ENCODE measurements at regions not wholly inside any gene's neighbourhood (a gene's known extent, or its start where the extent isn't known, plus 50 kb on each side); places are given as distances from the start of the nearest gene placed in this dataset.

DNA sequence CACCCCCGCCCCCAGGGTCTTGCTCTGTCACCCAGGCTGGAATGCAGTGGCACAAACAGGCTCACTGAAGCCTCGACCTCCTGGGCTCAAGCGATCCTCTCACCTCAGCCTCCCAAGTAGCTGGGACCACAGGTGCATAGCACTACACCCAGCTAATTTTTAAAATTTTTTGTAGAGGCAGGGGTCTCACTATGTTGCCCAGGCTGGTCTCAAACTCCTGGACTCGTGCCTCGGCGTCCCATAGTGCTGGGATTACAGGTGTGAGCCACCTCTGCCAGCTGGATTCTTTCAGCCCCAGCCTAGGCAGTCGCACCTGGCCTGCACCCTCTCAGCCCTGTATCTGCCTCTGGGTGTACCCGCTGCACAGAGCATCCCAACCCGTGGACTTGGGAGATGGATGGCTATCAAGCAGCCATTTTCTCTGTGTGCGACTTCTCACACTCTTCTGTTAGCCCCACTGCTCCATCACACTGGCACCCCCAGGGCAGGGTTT lies 166.4 kb upstream of the HAAO start:
- Mint-ChIP-seq H3K36me3 (ENCODE audit: insufficient read depth) (no peaks in the 10 kb centered on the region), H3K4me3 (no peak overlapping the region), H3K27ac (no peak overlapping the region), H3K27me3 (peaks cover 13 to 37% of the 10 kb centered on the region in 2 donors), H3K9me3 (no peaks in the 10 kb centered on the region), H3K4me1 (ENCODE audit: low read depth in 2 of 2) (peaks cover 0 to 6% of the 10 kb centered on the region in 2 donors)
- ATAC-seq (replicated peaks) (no peak), DNase-seq (no peak)

DNA sequence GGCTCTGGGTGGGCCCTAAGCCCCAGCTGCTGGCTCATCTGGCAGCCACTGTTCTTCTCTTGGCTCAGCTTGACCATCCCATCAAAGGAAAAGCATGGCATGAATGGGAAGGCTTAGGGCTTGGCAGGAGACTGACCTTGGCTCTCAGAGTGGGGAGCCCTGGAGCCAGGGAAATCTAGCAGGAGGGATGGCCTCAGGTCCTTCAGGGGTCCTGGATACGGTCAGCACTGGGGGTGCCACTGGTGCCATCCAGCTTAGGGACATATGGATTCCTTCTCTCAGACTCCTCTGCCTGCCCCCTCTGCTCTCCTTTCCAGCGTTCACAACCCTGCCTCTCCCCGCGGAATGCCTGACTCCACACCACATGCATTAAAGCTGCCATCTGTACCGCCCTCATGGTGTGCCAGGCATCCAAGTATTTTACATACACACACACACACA lies 165.5 kb upstream of the HAAO start:
- Mint-ChIP-seq H3K9me3 (no peaks in the 10 kb centered on the region), H3K27me3 (peaks cover 9 to 35% of the 10 kb centered on the region in 2 donors), H3K4me1 (ENCODE audit: low read depth in 2 of 2) (peaks cover 0 to 3% of the 10 kb centered on the region in 2 donors), H3K36me3 (ENCODE audit: insufficient read depth) (no peaks in the 10 kb centered on the region), H3K4me3 (no peak overlapping the region), H3K27ac (no peak overlapping the region)
- DNase-seq (no peak), ATAC-seq (replicated peaks) (no peak)

DNA sequence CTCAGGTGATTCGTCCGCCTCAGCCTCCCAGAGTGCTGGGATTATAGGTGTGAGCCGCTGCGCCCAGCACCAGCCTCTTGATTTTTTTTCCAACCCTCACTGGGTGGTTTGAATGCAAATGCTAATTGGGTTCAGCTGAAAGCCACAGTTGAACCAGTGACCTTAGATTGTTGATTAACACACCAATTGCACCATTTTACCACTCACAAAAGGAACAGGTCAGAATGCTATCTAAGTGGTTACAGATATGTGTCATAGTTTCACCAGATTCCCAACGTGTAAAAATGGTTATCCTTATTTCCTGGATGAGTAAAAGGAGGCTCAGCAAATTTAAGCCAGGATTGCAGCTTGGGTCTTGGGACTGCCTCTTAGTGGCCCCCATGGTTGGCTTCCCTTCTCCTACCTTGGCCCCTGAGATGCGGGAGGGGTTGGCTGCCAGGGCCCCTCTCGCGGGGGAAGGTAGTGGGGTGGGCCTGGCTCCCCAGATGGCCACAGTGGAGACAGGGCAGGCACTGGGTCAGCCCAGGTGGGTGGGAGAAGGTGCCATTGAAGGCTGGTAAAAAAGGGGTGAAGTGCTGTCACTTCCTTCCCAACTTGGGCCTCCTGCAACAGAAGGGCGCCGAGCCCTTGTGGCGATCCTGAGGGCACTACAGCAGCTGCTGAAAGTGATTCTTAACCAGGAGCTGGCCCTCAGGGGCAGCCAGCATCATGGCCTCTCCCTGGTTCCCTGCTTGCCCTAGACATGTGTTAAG lies 164.9 kb upstream of the HAAO start:
- no peak overlapping the region for H3K4me3 Mint-ChIP-seq

DNA sequence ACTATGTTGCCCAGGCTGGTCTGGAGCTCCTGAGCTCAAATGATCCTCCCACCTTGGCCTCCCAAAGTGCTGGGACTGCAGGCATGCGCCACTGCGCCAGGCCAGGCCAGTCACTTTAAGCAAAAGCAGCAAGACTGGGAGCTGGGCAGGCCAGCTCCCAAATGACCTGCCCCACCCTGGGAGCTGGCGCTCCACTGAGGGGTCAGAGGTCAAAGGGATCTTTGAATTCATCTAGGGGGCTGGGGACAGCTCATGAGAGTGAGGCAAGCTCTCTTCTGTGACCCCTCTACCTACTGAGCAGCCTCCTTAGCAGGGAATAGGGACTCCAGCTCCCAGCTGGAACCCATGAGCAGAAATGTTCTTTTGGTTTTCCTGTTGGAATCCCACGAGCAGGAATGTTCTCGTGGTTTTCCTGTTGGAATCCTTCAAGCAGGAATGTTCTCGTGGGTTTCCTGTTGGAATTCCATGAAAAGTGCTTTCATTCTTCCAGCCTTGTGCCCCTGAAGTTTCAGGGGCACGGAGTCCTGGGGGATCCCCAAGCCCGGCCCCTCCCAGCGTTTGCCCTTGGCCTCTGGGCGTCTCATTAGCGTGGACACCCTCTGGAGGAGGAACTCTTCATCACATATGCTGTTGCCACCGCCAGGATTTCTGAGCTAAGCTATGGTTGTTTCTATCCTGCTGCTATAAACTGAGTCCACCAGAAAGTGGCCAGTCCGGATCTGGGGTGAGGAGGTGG lies 162.0 kb upstream of the HAAO start:
- no peaks in the 10 kb centered on the region for H3K9me3 Mint-ChIP-seq
- DNase-seq (no peak), ATAC-seq (replicated peaks) (no peak)
- peaks cover 0 to 10% of the 10 kb centered on the region in 2 donors for H3K27me3 Mint-ChIP-seq
- H3K27ac Mint-ChIP-seq: no peak overlapping the region
- H3K4me3 Mint-ChIP-seq: no peak overlapping the region
- H3K4me1 Mint-ChIP-seq (ENCODE audit: low read depth in 2 of 2): peaks cover 0 to 2% of the 10 kb centered on the region in 2 donors
- no peaks in the 10 kb centered on the region for H3K36me3 Mint-ChIP-seq (ENCODE audit: insufficient read depth)

More for the DNA sequence above, 164.9 kb upstream of the HAAO start:
- Mint-ChIP-seq H3K9me3 (no peaks in the 10 kb centered on the region), H3K27ac (no peak overlapping the region), H3K27me3 (peaks cover 6 to 29% of the 10 kb centered on the region in 2 donors), H3K4me1 (ENCODE audit: low read depth in 2 of 2) (no peaks in the 10 kb centered on the region), H3K36me3 (ENCODE audit: insufficient read depth) (no peaks in the 10 kb centered on the region)
- ATAC-seq (replicated peaks): no peak
- no peak for DNase-seq

DNA sequence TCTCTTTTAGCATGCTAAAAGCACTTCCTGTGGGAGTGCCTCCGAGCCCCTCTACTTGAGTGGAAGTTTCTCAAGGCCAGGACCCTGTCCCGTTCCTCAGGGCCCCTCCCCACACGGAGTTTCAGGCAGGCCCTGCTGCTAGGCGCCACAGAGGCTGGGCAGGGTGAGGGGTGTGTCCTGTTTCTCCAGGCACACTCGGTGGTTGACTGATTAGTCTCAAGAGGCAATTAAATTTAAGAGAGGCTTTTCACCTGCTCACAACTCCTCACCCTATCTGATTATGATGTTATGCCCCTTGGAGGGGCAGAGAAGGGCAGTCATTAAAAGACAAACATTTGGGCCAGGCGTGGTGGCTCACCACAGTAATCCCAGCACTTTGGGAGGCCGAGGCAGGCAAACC lies 160.8 kb upstream of the HAAO start:
- no peaks in the 10 kb centered on the region for H3K27me3 Mint-ChIP-seq
- H3K9me3 Mint-ChIP-seq: no peaks in the 10 kb centered on the region
- ATAC-seq (replicated peaks) (no peak), DNase-seq (no peak)
- H3K27ac Mint-ChIP-seq: no peak overlapping the region
- no peak overlapping the region for H3K4me3 Mint-ChIP-seq
- no peaks in the 10 kb centered on the region for H3K36me3 Mint-ChIP-seq (ENCODE audit: insufficient read depth)
- peaks cover 0 to 2% of the 10 kb centered on the region in 2 donors for H3K4me1 Mint-ChIP-seq (ENCODE audit: low read depth in 2 of 2)

DNA sequence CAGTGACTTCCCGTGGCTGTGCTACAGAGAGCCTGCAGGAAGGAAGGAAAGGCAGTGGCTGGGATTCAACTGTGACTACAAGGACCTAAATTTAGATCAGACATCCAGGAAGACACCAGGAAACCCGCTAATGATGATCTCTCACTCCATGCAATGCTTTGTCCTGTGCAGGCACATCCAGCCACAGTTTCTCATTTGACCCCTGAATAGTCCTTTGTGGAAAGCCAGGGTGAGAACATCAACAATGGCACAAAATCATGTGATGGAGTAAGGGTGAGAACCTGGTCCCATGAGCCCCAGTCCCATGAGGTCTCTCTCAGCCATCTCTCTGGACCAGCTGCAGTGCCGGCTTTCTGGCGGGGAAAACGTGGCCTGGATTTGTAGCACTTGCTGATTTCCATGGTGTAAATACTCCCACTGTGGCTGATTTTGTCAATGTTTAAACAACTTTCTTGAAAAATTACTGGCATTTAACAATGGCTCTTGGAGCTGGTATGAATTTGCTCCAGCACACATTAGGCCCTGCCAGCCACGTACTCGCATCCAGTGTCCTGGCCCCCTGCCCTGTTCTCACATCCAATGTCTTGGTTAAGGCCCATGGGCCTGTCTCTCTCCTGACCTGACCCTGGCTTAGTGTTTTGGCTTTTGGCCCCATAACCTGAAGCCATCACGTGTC lies 159.0 kb upstream of the HAAO start:
- no peaks in the 10 kb centered on the region for H3K36me3 Mint-ChIP-seq (ENCODE audit: insufficient read depth)
- no peaks in the 10 kb centered on the region for H3K9me3 Mint-ChIP-seq
- no peak overlapping the region for H3K4me3 Mint-ChIP-seq
- no peaks in the 10 kb centered on the region for H3K27me3 Mint-ChIP-seq
- no peak overlapping the region for H3K27ac Mint-ChIP-seq
- DNase-seq (no peak), ATAC-seq (replicated peaks) (no peak)
- peaks cover 0 to 5% of the 10 kb centered on the region in 2 donors for H3K4me1 Mint-ChIP-seq (ENCODE audit: low read depth in 2 of 2)

DNA sequence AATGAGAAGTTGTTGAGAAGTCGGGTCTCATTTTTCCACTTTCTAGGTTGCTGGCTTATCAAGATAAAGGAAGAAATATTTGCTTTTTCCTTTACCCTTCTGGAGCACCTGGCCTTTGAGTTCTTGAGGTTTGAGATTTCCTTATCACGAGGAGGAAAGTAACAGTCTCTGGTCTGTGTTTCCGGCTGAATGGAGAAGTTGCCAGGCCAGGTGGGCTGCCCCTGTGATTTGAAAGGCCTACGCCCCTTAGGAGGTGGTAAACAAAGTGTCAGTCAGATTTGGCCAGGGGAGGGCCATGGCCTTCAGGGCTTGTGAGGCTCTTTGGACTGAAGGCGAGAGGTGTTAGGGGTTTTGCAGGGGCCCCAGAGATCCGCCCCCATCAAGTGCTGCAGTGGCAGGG lies 156.7 kb upstream of the HAAO start:
- Mint-ChIP-seq H3K4me3 (no peak overlapping the region), H3K36me3 (ENCODE audit: insufficient read depth) (no peaks in the 10 kb centered on the region), H3K9me3 (no peaks in the 10 kb centered on the region), H3K27me3 (no peaks in the 10 kb centered on the region), H3K27ac (no peak overlapping the region), H3K4me1 (ENCODE audit: low read depth in 2 of 2) (peaks cover 0 to 5% of the 10 kb centered on the region in 2 donors)
- ATAC-seq (replicated peaks) (no peak), DNase-seq (no peak)

DNA sequence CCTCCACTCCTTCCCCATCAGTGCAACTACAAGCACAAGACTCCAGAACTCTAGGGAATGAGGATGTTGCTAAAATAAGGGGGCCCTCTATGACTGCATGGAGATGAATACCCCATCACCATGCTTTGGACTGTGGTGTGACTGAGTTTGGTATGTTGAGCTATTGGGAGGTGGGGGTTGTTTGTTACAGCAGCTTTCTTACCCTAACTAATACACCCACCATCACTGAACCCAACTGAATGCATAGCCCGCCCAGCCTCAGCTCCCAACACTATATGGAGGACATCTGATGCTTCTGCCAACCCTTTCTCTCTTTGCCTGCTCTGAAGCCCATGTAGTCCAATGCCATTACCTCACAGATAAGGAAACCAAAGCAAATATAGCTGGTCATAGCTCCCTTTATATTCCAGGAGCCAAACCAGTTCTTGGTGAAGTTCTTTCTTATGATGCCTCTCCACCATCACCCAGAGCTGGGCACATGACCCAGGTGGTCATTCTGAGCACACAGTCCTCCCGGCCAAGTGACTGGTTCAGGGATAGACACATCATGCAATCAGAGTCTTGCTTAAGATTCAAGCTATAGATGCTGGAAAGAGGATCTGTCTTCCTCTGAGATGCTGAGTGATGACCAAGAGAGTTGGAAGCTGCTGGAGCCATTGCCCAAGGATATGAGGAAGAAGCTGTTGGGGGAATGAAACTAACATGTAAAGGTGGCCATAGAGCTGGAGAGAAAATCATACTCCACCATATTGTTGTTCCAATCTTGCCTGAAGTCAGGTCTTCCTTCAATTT lies 155.6 kb upstream of the HAAO start:
- Mint-ChIP-seq H3K27ac (no peak overlapping the region), H3K4me1 (ENCODE audit: low read depth in 2 of 2) (peaks cover 0 to 5% of the 10 kb centered on the region in 2 donors), H3K4me3 (no peak overlapping the region), H3K9me3 (no peaks in the 10 kb centered on the region), H3K36me3 (ENCODE audit: insufficient read depth) (no peaks in the 10 kb centered on the region), H3K27me3 (no peaks in the 10 kb centered on the region)
- DNase-seq (no peak), ATAC-seq (replicated peaks) (no peak)

DNA sequence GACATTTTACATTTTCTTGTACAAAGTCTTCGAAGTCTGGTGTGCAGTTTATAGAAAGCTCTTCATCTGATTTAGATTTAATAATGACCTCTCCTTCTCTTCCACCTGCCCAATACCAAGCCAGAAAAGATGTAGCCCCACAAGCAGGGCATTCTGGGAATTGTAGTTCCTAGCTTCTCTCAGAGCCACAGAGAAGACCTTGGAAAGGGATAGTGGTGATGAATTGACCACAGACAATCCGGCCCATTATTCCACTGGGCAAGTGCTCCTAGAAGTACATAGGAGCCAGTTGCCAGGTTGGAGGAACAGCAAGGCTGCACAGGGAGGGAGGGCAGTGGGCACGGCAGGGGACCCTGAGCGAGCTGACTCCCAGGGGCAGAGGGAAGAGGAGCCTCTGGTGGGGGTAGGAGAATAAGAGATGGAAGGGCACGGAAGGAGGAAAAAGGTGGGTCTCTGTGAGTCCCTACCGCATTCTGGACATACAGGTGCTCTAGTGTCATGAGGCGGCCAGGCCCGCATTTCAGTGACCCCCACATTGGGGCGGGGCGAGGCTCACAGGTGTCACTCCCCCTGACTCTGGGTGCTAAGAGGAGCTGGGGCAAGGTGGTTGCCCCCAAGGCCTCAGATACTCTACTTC lies 152.5 kb upstream of the HAAO start:
- Mint-ChIP-seq H3K4me1 (ENCODE audit: low read depth in 2 of 2) (peaks cover 0 to 3% of the 10 kb centered on the region in 2 donors), H3K27ac (no peak overlapping the region), H3K36me3 (ENCODE audit: insufficient read depth) (no peaks in the 10 kb centered on the region), H3K4me3 (no peak overlapping the region), H3K9me3 (no peaks in the 10 kb centered on the region), H3K27me3 (no peaks in the 10 kb centered on the region)
- DNase-seq: no peak
- ATAC-seq (replicated peaks): no peak

DNA sequence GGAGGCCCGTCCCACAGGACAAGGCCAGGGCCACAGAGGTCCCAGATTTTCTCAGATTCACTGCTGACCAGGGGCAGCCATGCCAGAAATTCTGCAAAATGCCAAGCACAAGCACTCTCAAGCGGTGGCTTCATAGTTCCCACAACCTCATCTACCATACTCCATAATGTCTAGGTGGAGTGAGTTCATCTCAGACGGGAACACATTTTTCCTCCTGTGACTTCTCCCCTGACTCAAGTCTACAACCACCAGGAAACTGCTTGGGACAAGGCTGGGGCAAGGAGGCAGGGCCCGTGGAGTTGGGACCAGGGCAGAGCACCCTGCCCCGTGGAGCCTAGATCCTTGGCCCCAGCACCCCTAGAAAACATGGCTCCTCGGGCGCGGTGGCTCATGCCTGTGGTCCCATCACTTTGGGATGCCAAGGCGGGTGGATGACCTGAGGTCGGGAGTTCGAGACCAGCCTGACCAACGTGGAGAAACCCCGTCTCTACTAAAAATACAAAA lies 150.7 kb upstream of the HAAO start:
- no peaks in the 10 kb centered on the region for H3K36me3 Mint-ChIP-seq (ENCODE audit: insufficient read depth)
- no peaks in the 10 kb centered on the region for H3K27me3 Mint-ChIP-seq
- no peak overlapping the region for H3K27ac Mint-ChIP-seq
- no peak overlapping the region for H3K4me3 Mint-ChIP-seq
- DNase-seq (no peak), ATAC-seq (replicated peaks) (no peak)
- no peaks in the 10 kb centered on the region for H3K9me3 Mint-ChIP-seq
- peaks cover 0 to 3% of the 10 kb centered on the region in 2 donors for H3K4me1 Mint-ChIP-seq (ENCODE audit: low read depth in 2 of 2)

DNA sequence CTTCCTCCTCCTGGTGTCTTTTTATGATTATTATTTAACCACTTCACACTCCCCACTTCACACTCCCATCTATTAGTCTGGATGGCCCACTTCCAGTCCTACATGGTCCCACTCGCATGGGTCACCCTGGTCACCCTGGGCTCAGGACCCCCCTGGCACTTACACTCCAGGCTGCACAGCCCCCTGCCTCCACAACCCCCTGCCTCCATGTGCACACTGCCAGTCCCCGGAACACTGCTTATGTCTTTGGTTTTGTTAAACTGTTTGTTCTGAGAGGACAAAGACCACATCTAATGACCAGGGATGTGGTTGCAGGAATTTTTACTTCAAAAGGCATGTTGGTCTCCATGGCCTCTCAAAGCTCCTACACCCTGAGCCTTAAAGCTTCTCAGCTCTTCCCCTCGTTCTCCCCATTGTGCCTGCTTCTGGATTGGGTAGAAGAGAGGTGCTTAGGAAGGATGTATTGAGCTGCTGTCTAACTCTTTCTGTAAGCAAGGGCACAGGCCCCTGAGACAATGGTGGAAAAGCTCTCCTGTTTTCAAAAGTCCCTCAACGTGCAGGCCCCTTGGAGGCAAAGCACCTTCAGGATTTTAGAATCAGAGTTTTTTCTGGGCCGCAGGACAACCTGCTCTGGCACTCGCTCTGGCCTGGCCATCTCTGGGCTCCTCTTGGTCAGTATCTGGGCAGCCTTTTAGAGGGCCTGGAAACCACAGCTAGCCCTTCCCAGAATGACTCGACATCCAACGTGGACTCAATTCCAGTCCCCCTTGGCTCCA lies 150.0 kb upstream of the HAAO start:
- no peak overlapping the region for H3K27ac Mint-ChIP-seq

DNA sequence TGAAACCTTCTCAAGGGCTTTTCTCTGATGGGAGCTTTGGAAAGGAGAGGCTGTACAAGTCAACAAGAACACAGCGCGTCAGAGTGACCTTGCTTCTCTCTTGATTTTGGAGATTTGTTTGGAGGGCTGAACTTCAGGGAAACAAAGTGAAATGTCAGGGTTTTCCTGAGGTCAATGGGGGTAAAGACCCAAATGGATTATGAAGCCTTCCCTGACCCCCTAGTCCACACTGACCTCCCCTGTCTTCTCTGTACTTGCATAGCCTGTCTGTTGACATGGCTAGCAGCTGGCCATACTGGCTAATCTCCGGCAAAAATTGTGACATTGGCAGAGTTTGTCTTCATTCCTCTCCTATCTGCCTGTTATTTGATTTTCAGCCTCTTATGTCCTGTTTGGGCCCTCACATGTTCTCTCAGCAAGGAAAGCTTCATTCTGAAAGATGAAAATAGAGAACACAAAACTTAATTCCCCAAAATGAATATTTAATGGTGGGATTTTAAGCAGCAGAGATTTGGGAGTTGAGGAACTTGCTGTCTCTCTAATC lies 149.3 kb upstream of the HAAO start:
- Mint-ChIP-seq H3K4me3 (no peak overlapping the region), H3K36me3 (ENCODE audit: insufficient read depth) (no peaks in the 10 kb centered on the region), H3K27ac (no peak overlapping the region), H3K27me3 (no peaks in the 10 kb centered on the region), H3K4me1 (ENCODE audit: low read depth in 2 of 2) (no peaks in the 10 kb centered on the region), H3K9me3 (no peaks in the 10 kb centered on the region)
- ATAC-seq (replicated peaks) (no peak), DNase-seq (no peak)

More for the DNA sequence above, 150.0 kb upstream of the HAAO start:
- DNase-seq (no peak), ATAC-seq (replicated peaks) (no peak)
- H3K4me3 Mint-ChIP-seq: no peak overlapping the region
- H3K27me3 Mint-ChIP-seq: no peaks in the 10 kb centered on the region
- peaks cover 0 to 3% of the 10 kb centered on the region in 2 donors for H3K4me1 Mint-ChIP-seq (ENCODE audit: low read depth in 2 of 2)
- H3K9me3 Mint-ChIP-seq: no peaks in the 10 kb centered on the region
- no peaks in the 10 kb centered on the region for H3K36me3 Mint-ChIP-seq (ENCODE audit: insufficient read depth)

All from effector memory CD8-positive, alpha-beta T cell (primary cell).